Sigmoid colon (tissue), 4 donors: ENCODE measurements at regions not wholly inside any gene's neighbourhood (a gene's known extent, or its start where the extent isn't known, plus 50 kb on each side); places are given as distances from the start of the nearest gene placed in this dataset.

Source experiments
- CTCF ChIP-seq, 4 experiments: fragments of 450-650 bp in 3 of 4; fragments of 200-600 bp in 1 of 4; IDR thresholded peaks; one replicate each; pipeline ENCODE4 v1.5.1; 2016 to 2019; ENCODE audit warnings: antibody characterized with exemption in 4 of 4, mild to moderate bottlenecking in 3 of 4, moderate library complexity in 2 of 4
- EP300 ChIP-seq, 4 donors: sonication (generic); formaldehyde crosslinking; IDR thresholded peaks; one replicate each; pipeline ENCODE4 v1.6.1; 2017; ENCODE audit warnings: antibody characterized with exemption in 4 of 4
- POLR2A ChIP-seq, 2 donors: fragments of 450-650 bp; IDR thresholded peaks; one replicate each; pipeline ENCODE4 v1.6.1; 2016; ENCODE audit warnings: antibody characterized with exemption in 2 of 2, mild to moderate bottlenecking in 2 of 2, moderate library complexity in 2 of 2

- no peak for TF ChIP-seq CTCF (IDR thresholded peaks at IDR 0.05)
- no peak for TF ChIP-seq POLR2A (IDR thresholded peaks at IDR 0.05)
- no peak for TF ChIP-seq EP300 (IDR thresholded peaks at IDR 0.05)
These were observed 294.9 kb downstream of the NDFIP2 start for GRCh38 chr13:79775830-79776229.
